PC-9 (cell line): ENCODE measurements at regions not wholly inside any gene's neighbourhood (a gene's known extent, or its start where the extent isn't known, plus 50 kb on each side); places are given as distances from the start of the nearest gene placed in this dataset.

ENCODE experiments used
- CTCF ChIP-seq: fragments of 200-600 bp; sonication (generic); conservative IDR thresholded peaks from 2 replicates; pipeline ENCODE4 v1.6.1; 2017; ENCODE audit warnings: mixed run types, antibody characterized with exemption, mild to moderate bottlenecking, moderate library complexity
- EZH2 ChIP-seq: fragments of 200-600 bp; sonication (generic); IDR thresholded peaks from 2 replicates; pipeline ENCODE4 v1.8.0; 2017; ENCODE audit warnings: antibody characterized with exemption, low read depth

GRCh38 chr3:141686466-141687291 is 51.4 kb upstream of the RNF7 start:
- TF ChIP-seq CTCF (no peak), EZH2 (no peak)
